Thymus (tissue), 11 donors: ENCODE measurements at regions not wholly inside any gene's neighbourhood (a gene's known extent, or its start where the extent isn't known, plus 50 kb on each side); places are given as distances from the start of the nearest gene placed in this dataset.
"Not testable (repeated sequence)": the region's sequence is repeated elsewhere in the genome, so short reads cannot be mapped to it uniquely, and the experiment has no call there.

Experiments used
- DNase-seq, 9 donors: peaks; one replicate each; pipeline ENCODE4 v3.0.0-alpha.2; 2013; ENCODE audit warnings: low spot score in 9 of 9, low read depth in 6 of 9, missing footprints in 1 of 9
- H3K27ac ChIP-seq, 2 donors: one replicate each; pipeline ENCODE4 v1.5.1; 2013; ENCODE audit warnings: control low read depth in 1 of 2, low read depth in 1 of 2, low read length in 1 of 2, mild to moderate bottlenecking in 1 of 2, moderate library complexity in 1 of 2
- H3K27me3 ChIP-seq, 2 donors: one replicate each; pipeline ENCODE4 v1.5.1; 2013; ENCODE audit warnings: low read length in 1 of 2; ENCODE audit not compliant: control insufficient read depth in 2 of 2, insufficient read depth in 1 of 2
- H3K36me3 ChIP-seq, 2 donors: one replicate each; pipeline ENCODE4 v1.5.1; 2013; ENCODE audit warnings: low read length in 1 of 2, mild to moderate bottlenecking in 1 of 2, moderate library complexity in 1 of 2; ENCODE audit not compliant: control insufficient read depth in 2 of 2, insufficient read depth in 2 of 2
- H3K4me1 ChIP-seq, 2 donors: one replicate each; pipeline ENCODE4 v1.5.1; 2013; ENCODE audit warnings: low read length in 2 of 2; ENCODE audit not compliant: control insufficient read depth in 2 of 2, insufficient read depth in 2 of 2
- H3K4me3 ChIP-seq, 2 donors: one replicate each; pipeline ENCODE4 v1.5.1; 2013; ENCODE audit warnings: low read length in 2 of 2, control low read depth in 1 of 2, mild to moderate bottlenecking in 1 of 2
- H3K9me3 ChIP-seq, 2 donors: one replicate each; pipeline ENCODE4 v1.5.1; 2013; ENCODE audit warnings: low read length in 1 of 2, mild to moderate bottlenecking in 1 of 2; ENCODE audit not compliant: control insufficient read depth in 2 of 2, insufficient read depth in 1 of 2
- WGBS: extraction: QIAGEN DNeasy Blood & Tissue Kit; methylation state at CpG from one replicate; pipeline ENCODE4 v1.1.7; 2013; 5-methylcytosine and 5-hydroxymethylcytosine counted together
- donor health status: healthy.

- peaks cover 2 to 13% of the 10 kb centered on the region in 2 donors for H3K27me3 ChIP-seq
- not testable (repeated sequence) for H3K36me3 ChIP-seq, DNase-seq, H3K4me3 ChIP-seq, H3K9me3 ChIP-seq, H3K27ac ChIP-seq, H3K4me1 ChIP-seq
- whole genome bisulfite sequencing: 85% methylated on average over 8 of the region's 8 CpGs
Observed at GRCh38 chr16:50447386-50447785, 78.6 kb upstream of the BRD7 start.

- no peak for DNase-seq
- Histone ChIP-seq H3K9me3 (peaks cover 2 to 7% of the 10 kb centered on the region in 2 donors), H3K4me3 (no peak overlapping the region), H3K27me3 (peaks cover 2 to 13% of the 10 kb centered on the region in 2 donors), H3K4me1 (no peaks in the 10 kb centered on the region), H3K36me3 (no peaks in the 10 kb centered on the region), H3K27ac (no peak overlapping the region)
- 96% methylated on average over 4 of the region's 4 CpGs for WGBS
Observed at GRCh38 chr16:50446861-50447260, 78.1 kb upstream of the BRD7 start.

- H3K27ac ChIP-seq: no peak overlapping the region
- no peaks in the 10 kb centered on the region for H3K4me1 ChIP-seq
- no peak for DNase-seq
- H3K36me3 ChIP-seq: no peaks in the 10 kb centered on the region
- H3K27me3 ChIP-seq: peaks cover 0 to 13% of the 10 kb centered on the region in 2 donors
- no peak overlapping the region for H3K4me3 ChIP-seq
- 79% methylated on average over 19 of the region's 19 CpGs for WGBS
- H3K9me3 ChIP-seq: peaks cover 9 to 16% of the 10 kb centered on the region in 2 donors
Observed at GRCh38 chr16:50445621-50446555, 77.1 kb upstream of the BRD7 start.

DNA sequence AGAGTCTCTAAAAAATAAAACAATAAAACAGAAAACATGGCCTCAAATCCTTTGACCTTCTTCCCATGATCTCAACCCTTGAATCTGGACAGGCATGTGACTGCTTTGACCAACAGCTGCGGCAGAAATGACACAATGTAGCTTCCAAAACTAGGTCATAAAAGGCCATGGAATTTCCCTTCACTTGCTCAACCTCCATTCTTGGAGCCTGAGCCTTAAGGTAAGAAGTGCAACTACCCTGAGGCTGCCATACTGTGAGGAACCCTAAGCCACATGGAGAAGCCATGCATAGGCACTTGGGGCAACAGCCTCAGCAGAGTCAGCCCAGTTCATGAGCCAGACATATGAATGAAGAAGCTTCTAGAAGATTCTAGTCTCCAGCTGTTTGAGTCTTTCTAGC lies 75.7 kb upstream of the BRD7 start:
- no peak overlapping the region for H3K27ac ChIP-seq
- DNase-seq: no peak
- 92% methylated on average over 1 of the region's 1 CpG for WGBS
- H3K4me3 ChIP-seq: no peak overlapping the region
- peaks cover 9 to 23% of the 10 kb centered on the region in 2 donors for H3K9me3 ChIP-seq
- H3K27me3 ChIP-seq: peaks cover 0 to 9% of the 10 kb centered on the region in 2 donors
- H3K36me3 ChIP-seq: no peaks in the 10 kb centered on the region
- H3K4me1 ChIP-seq: no peaks in the 10 kb centered on the region

- Histone ChIP-seq H3K4me3 (no peak overlapping the region), H3K4me1 (no peaks in the 10 kb centered on the region), H3K27me3 (peaks cover 0 to 3% of the 10 kb centered on the region in 2 donors), H3K27ac (no peak overlapping the region), H3K36me3 (no peaks in the 10 kb centered on the region), H3K9me3 (peaks cover 9 to 23% of the 10 kb centered on the region in 2 donors)
- no peak for DNase-seq
- 94% methylated on average over 3 of the region's 3 CpGs for WGBS
Observed at GRCh38 chr16:50442221-50442620, 73.4 kb upstream of the BRD7 start.

GRCh38 chr16:50441486-50442157 lies 72.8 kb upstream of the BRD7 start:
- no peaks in the 10 kb centered on the region for H3K36me3 ChIP-seq
- no peak overlapping the region for H3K27ac ChIP-seq
- peaks cover 0 to 3% of the 10 kb centered on the region in 2 donors for H3K27me3 ChIP-seq
- no peaks in the 10 kb centered on the region for H3K4me1 ChIP-seq
- 57% methylated on average over 7 of the region's 7 CpGs for WGBS
- DNase-seq: no peak
- H3K9me3 ChIP-seq: peaks cover 9 to 23% of the 10 kb centered on the region in 2 donors
- no peak overlapping the region for H3K4me3 ChIP-seq

DNA sequence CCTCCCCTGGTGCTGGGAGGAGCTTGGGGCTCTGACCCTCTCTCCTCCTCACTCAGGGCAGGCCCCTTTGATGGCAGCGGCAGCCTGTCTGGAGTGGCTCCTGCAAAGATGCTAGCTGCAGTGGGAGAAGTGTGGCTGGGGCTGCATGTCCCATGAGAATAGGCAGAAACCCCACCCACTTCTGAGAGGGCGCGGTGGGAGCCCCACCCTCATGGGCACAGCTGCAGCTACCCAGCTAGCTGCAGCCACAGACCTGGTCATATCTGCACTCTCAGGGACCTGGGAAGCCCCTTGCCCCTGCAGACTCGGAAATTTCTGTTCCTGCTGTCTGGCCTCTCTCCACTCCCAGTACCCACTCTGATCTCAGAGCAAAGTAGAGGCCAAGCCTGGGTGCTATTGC lies 72.2 kb upstream of the BRD7 start:
- 93% methylated on average over 4 of the region's 4 CpGs for WGBS
- H3K4me1 ChIP-seq: no peaks in the 10 kb centered on the region
- H3K27me3 ChIP-seq: peaks cover 0 to 2% of the 10 kb centered on the region in 2 donors
- no peak overlapping the region for H3K27ac ChIP-seq
- peaks cover 9 to 23% of the 10 kb centered on the region in 2 donors for H3K9me3 ChIP-seq
- DNase-seq: no peak
- H3K4me3 ChIP-seq: no peak overlapping the region
- no peaks in the 10 kb centered on the region for H3K36me3 ChIP-seq

DNA sequence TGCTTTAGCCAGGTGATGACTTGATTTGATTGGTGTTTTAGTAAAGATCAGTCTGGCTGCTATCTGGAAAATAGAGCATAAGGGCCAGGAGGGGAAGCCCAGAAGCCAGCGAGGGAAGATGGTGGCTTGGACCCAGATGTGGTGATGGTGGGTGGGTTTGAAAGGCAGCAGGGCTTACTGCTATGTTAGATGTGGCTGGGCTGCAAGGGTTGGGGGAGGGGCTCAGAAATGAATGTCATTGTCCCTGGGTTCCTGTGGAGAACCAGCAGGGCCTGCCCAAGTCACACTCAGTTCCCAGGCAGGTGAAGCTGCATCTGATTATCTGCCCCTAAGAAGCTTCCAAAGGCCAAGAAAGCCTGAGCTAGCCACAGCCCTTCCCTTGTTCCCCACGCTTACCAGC lies 71.7 kb upstream of the BRD7 start:
- WGBS: 94% methylated on average over 2 of the region's 2 CpGs
- peaks cover 9 to 23% of the 10 kb centered on the region in 2 donors for H3K9me3 ChIP-seq
- DNase-seq: no peak
- no peak overlapping the region for H3K4me3 ChIP-seq
- no peaks in the 10 kb centered on the region for H3K4me1 ChIP-seq
- no peaks in the 10 kb centered on the region for H3K27me3 ChIP-seq
- no peaks in the 10 kb centered on the region for H3K36me3 ChIP-seq
- H3K27ac ChIP-seq: no peak overlapping the region

- H3K27me3 ChIP-seq: peaks cover 0 to 5% of the 10 kb centered on the region in 2 donors
- peak overlapping the region; percentile 12 to 68 for H3K27ac ChIP-seq
- DNase-seq: peak in 1 of 9 donors; percentile 21
- H3K9me3 ChIP-seq: peaks cover 9 to 23% of the 10 kb centered on the region in 2 donors
- H3K4me1 ChIP-seq: no peaks in the 10 kb centered on the region
- no peak overlapping the region for H3K4me3 ChIP-seq
- 86% methylated on average over 13 of the region's 13 CpGs for WGBS
- no peaks in the 10 kb centered on the region for H3K36me3 ChIP-seq
Observed at GRCh38 chr16:50437769-50438437, 69.1 kb upstream of the BRD7 start.
